ENCODE measurements at regions not wholly inside any gene's neighbourhood (a gene's known extent, or its start where the extent isn't known, plus 50 kb on each side); places are given as distances from the start of the nearest gene placed in this dataset.

- TF ChIP-seq CTCF (IDR thresholded peaks at IDR 0.05; ENCODE audit: poor library complexity) (no peak), EZH2 (IDR thresholded peaks at IDR 0.05; ENCODE audit: borderline replicate concordance) (no peak), EZH2phosphoT487 (IDR thresholded peaks at IDR 0.05; ENCODE audit: low read depth, severe bottlenecking, unreplicated experiment) (no peak)
Measured at GRCh38 chr2:43059183-43059897, 167.1 kb downstream of the ZFP36L2 start.
